ENCODE measurements at regions not wholly inside any gene's neighbourhood (a gene's known extent, or its start where the extent isn't known, plus 50 kb on each side); places are given as distances from the start of the nearest gene placed in this dataset.

- no peak for TF ChIP-seq REST (IDR thresholded peaks at IDR 0.05; ENCODE audit: low read depth, low read length)
- no peak for TF ChIP-seq CHD1 (IDR thresholded peaks at IDR 0.05; ENCODE audit: low read depth, low read length)
- no peak for TF ChIP-seq CHD4 (IDR thresholded peaks at IDR 0.05)
- TF ChIP-seq SP1 (IDR thresholded peaks at IDR 0.05; ENCODE audit: low read depth, low read length), result no peak
- TF ChIP-seq NKRF (conservative IDR thresholded peaks at IDR 0.05), result no peak
- TF ChIP-seq BCL3 (IDR thresholded peaks at IDR 0.05; ENCODE audit: borderline replicate concordance, insufficient read depth, low read depth, low read length, poor library complexity, severe bottlenecking), result no peak
- TF ChIP-seq CUX1 (IDR thresholded peaks at IDR 0.05; ENCODE audit: insufficient replicate concordance, low read depth, low read length), result no peak
- TF ChIP-seq, protein P1, sequence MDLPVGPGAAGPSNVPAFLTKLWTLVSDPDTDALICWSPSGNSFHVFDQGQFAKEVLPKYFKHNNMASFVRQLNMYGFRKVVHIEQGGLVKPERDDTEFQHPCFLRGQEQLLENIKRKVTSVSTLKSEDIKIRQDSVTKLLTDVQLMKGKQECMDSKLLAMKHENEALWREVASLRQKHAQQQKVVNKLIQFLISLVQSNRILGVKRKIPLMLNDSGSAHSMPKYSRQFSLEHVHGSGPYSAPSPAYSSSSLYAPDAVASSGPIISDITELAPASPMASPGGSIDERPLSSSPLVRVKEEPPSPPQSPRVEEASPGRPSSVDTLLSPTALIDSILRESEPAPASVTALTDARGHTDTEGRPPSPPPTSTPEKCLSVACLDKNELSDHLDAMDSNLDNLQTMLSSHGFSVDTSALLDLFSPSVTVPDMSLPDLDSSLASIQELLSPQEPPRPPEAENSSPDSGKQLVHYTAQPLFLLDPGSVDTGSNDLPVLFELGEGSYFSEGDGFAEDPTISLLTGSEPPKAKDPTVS (IDR thresholded peaks at IDR 0.05; ENCODE audit: low read depth, low read length), result no peak
- TF ChIP-seq YBX1 (IDR thresholded peaks at IDR 0.05), result no peak
- TF ChIP-seq ZSCAN29 (IDR thresholded peaks at IDR 0.05), result no peak
- no peak for TF ChIP-seq CBX3 (IDR thresholded peaks at IDR 0.05; ENCODE audit: borderline replicate concordance, low read depth)
- TF ChIP-seq SIN3A (IDR thresholded peaks at IDR 0.05; ENCODE audit: low read depth, low read length), result no peak
Measured at GRCh38 chr5:36552651-36553393, 53.6 kb upstream of the SLC1A3 start (continued).
